RWPE2 (cell line): ENCODE measurements at regions not wholly inside any gene's neighbourhood (a gene's known extent, or its start where the extent isn't known, plus 50 kb on each side); places are given as distances from the start of the nearest gene placed in this dataset.

Experiments
- ATAC-seq: fragments of 200-7000 bp; cut with Tn5 transposase; 3 replicates; pipeline ENCODE4 v1.9.1; 2021; ENCODE audit warnings: low read depth
- DNase-seq: peaks from one replicate; pipeline ENCODE4 v3.0.0-alpha.2; 2020; ENCODE audit warnings: low spot score
- H3K27ac ChIP-seq: fragments of 450-650 bp; 2 replicates; pipeline ENCODE4 v1.5.1; 2017; ENCODE audit warnings: mild to moderate bottlenecking; ENCODE audit not compliant: poor library complexity, severe bottlenecking
- H3K27me3 ChIP-seq: fragments of 250-450 bp; sonication (Bioruptor Pico); 2 replicates; pipeline ENCODE4 v1.5.1; 2021; ENCODE audit warnings: mild to moderate bottlenecking, moderate library complexity; ENCODE audit not compliant: insufficient read depth, poor library complexity, severe bottlenecking
- H3K36me3 ChIP-seq: fragments of 250-450 bp; sonication (Bioruptor Pico); 2 replicates; pipeline ENCODE4 v1.5.1; 2020; ENCODE audit warnings: low read depth, mild to moderate bottlenecking, moderate library complexity
- H3K4me1 ChIP-seq: fragments of 250-450 bp; sonication (Bioruptor Pico); 2 replicates; pipeline ENCODE4 v1.5.1; 2021; ENCODE audit warnings: mild to moderate bottlenecking, moderate library complexity; ENCODE audit not compliant: insufficient read depth, poor library complexity, severe bottlenecking
- H3K4me3 ChIP-seq: fragments of 250-450 bp; sonication (Bioruptor Pico); 2 replicates; pipeline ENCODE4 v1.5.1; 2021; ENCODE audit warnings: mild to moderate bottlenecking, moderate library complexity; ENCODE audit not compliant: severe bottlenecking
- H3K9me3 ChIP-seq: fragments of 250-450 bp; sonication (Bioruptor Pico); 2 replicates; pipeline ENCODE4 v1.5.1; 2021; ENCODE audit warnings: mild to moderate bottlenecking, moderate library complexity; ENCODE audit not compliant: severe bottlenecking
- TF ChIP-seq, protein P1 (sequence below): fragments of 450-650 bp; IDR thresholded peaks from one replicate; pipeline ENCODE4 v1.5.1; 2017; ENCODE audit warnings: mild to moderate bottlenecking, moderate library complexity; ENCODE audit not compliant: poor library complexity, severe bottlenecking

DNA sequence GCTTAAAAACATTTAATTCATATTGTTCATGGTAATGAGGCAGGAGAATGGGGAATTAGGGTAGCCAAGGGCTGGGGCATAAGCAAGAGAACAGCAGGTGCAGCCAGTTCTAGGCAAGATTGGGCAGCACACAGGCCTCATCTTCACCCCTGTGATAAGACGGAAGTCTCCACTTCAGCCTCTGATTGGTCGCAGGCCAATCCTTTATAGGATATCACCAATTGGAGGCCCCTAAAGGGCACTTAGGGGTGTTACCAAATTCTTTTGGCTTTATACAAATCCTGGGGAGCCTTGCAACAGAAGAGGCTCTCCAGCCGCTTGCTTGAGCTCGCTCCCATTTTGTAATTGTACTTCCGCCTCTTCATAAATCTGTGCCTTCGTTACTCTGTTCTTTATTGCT lies 231.1 kb downstream of the REEP3 start:
- TF ChIP-seq, protein P1, sequence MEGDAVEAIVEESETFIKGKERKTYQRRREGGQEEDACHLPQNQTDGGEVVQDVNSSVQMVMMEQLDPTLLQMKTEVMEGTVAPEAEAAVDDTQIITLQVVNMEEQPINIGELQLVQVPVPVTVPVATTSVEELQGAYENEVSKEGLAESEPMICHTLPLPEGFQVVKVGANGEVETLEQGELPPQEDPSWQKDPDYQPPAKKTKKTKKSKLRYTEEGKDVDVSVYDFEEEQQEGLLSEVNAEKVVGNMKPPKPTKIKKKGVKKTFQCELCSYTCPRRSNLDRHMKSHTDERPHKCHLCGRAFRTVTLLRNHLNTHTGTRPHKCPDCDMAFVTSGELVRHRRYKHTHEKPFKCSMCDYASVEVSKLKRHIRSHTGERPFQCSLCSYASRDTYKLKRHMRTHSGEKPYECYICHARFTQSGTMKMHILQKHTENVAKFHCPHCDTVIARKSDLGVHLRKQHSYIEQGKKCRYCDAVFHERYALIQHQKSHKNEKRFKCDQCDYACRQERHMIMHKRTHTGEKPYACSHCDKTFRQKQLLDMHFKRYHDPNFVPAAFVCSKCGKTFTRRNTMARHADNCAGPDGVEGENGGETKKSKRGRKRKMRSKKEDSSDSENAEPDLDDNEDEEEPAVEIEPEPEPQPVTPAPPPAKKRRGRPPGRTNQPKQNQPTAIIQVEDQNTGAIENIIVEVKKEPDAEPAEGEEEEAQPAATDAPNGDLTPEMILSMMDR: no peak
- ATAC-seq: no peak
- H3K27ac ChIP-seq: no peak overlapping the region

DNA sequence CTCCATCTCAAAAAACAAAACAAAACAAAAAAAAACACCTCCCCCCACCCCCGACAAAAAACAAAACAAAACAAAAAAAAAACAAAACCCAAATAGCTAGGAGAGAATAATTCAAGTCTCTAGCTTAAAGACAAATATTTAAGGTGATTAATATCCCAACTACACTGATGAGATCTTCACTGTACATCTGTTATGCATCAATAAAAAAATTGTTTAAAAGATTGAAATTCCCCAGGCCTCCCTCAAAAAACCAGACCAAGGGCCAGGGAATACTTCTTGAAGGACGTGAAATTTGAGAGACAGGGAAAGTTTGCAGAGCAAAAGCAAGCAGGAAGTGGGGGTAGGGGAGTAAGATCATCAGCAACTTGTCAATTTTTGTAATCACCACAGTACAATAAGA lies 232.6 kb downstream of the REEP3 start:
- TF ChIP-seq, protein P1: no peak
- ATAC-seq (no peak), DNase-seq (no peak)
- no peak overlapping the region for H3K4me3 ChIP-seq
- H3K27ac ChIP-seq: no peak overlapping the region
- no peaks in the 10 kb centered on the region for H3K4me1 ChIP-seq
- no peaks in the 10 kb centered on the region for H3K36me3 ChIP-seq
- H3K27me3 ChIP-seq: no peaks in the 10 kb centered on the region
- no peaks in the 10 kb centered on the region for H3K9me3 ChIP-seq

More for the DNA sequence above, 231.1 kb downstream of the REEP3 start:
- H3K36me3 ChIP-seq: no peaks in the 10 kb centered on the region
- H3K4me3 ChIP-seq: no peak overlapping the region
- H3K4me1 ChIP-seq: no peaks in the 10 kb centered on the region
- H3K9me3 ChIP-seq: no peaks in the 10 kb centered on the region
- H3K27me3 ChIP-seq: no peaks in the 10 kb centered on the region
- DNase-seq: no peak

DNA sequence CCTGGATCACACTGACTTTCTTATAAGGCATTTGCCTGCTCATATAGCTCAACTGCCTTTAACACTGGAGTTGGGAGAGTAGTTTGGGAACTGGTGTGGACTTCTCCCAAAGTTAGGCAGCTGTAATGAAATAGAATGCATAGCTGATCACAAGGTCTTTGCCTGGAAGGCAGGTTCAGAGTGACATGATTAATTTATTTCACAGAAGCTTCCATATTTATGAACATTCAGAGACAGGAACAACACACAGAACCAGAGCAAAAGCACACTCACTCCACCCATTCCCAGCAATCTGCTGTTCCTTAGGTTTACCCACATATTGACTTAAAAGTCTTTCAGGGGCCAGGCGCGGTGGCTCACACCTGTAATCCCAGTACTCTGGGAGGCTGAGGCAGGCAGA lies 234.2 kb downstream of the REEP3 start:
- no peak overlapping the region for H3K27ac ChIP-seq

DNA sequence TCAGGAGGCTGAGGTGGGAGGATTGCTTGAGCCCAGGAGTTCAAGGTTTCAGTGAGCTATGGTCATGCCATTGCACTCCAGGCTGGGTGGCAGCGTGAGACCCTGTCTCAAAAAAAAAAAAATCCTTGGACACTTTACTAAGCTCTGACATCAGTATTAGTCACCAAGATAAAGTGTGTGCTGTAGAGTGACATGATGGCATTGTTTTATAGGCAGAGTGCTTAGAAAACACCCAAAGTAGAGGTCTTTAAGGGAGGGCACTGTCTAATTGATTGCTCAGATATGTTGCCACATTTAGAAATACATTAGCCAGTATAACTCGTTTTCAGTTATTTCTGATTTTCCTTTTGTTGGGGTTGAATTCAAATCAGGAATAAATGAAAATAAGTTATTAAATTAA lies 235.9 kb downstream of the REEP3 start:
- TF ChIP-seq, protein P1: no peak
- Histone ChIP-seq H3K9me3 (no peaks in the 10 kb centered on the region), H3K36me3 (no peaks in the 10 kb centered on the region), H3K27ac (no peak overlapping the region), H3K4me3 (no peak overlapping the region), H3K27me3 (no peaks in the 10 kb centered on the region), H3K4me1 (no peaks in the 10 kb centered on the region)
- ATAC-seq: no peak
- no peak for DNase-seq

More for the DNA sequence above, 234.2 kb downstream of the REEP3 start:
- no peaks in the 10 kb centered on the region for H3K36me3 ChIP-seq
- H3K4me3 ChIP-seq: no peak overlapping the region
- DNase-seq (no peak), ATAC-seq (no peak)
- TF ChIP-seq, protein P1: no peak
- no peaks in the 10 kb centered on the region for H3K27me3 ChIP-seq
- H3K9me3 ChIP-seq: no peaks in the 10 kb centered on the region
- no peaks in the 10 kb centered on the region for H3K4me1 ChIP-seq

DNA sequence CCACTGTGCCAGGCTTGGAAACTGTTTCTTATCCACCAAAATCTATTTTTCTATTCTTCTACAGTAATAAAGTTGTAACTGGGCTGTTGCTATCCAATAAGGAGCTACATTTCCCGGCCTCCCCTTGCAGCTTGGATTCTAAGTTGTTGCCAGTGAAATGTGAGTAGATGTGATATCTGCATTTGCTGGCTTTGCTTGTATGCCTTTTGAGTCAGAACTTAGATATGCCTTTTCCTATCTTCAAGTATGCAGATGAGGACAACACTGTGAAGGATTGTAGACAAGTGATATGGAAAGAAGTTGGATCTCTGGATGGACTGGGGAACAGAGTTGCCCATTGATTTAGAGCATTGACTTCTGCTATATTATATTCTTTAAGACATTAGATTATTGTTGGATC lies 236.9 kb downstream of the REEP3 start:
- Histone ChIP-seq H3K4me3 (no peak overlapping the region), H3K4me1 (no peaks in the 10 kb centered on the region), H3K36me3 (no peaks in the 10 kb centered on the region), H3K27me3 (no peaks in the 10 kb centered on the region), H3K27ac (no peak overlapping the region), H3K9me3 (no peaks in the 10 kb centered on the region)
- TF ChIP-seq, protein P1: no peak
- DNase-seq (no peak), ATAC-seq (no peak)
